Suprapubic skin (tissue), 4 donors: ENCODE measurements at regions not wholly inside any gene's neighbourhood (a gene's known extent, or its start where the extent isn't known, plus 50 kb on each side); places are given as distances from the start of the nearest gene placed in this dataset.

Experiments used
- DNase-seq, 2 donors: peaks; one replicate each; pipeline ENCODE4 v3.0.0-alpha.2; 2019; ENCODE audit warnings: low spot score in 2 of 2
- H3K27ac ChIP-seq: fragments of 200-600 bp; sonication (generic); one replicate; pipeline ENCODE4 v1.5.1; 2019
- H3K27me3 ChIP-seq: fragments of 200-600 bp; sonication (generic); one replicate; pipeline ENCODE4 v1.5.1; 2019
- H3K36me3 ChIP-seq: fragments of 200-600 bp; sonication (generic); one replicate; pipeline ENCODE4 v1.5.1; 2019
- H3K4me1 ChIP-seq: fragments of 200-600 bp; sonication (generic); one replicate; pipeline ENCODE4 v1.5.1; 2019
- H3K4me3 ChIP-seq: fragments of 200-600 bp; sonication (generic); one replicate; pipeline ENCODE4 v1.5.1; 2019; ENCODE audit warnings: mild to moderate bottlenecking
- H3K9me3 ChIP-seq: fragments of 200-600 bp; sonication (generic); one replicate; pipeline ENCODE4 v1.5.1; 2019
- CTCF ChIP-seq, 2 donors: fragments of 200-600 bp in 1 of 2; fragments of 450-650 bp in 1 of 2; sonication (generic) in 1 of 2; IDR thresholded peaks; one replicate each; pipeline ENCODE4 v1.5.1; 2016 to 2019; ENCODE audit warnings: antibody characterized with exemption in 2 of 2, mild to moderate bottlenecking in 1 of 2, moderate library complexity in 1 of 2
- EP300 ChIP-seq: sonication (generic); formaldehyde crosslinking; IDR thresholded peaks from one replicate; pipeline ENCODE4 v1.6.1; 2017; ENCODE audit warnings: antibody characterized with exemption
- POLR2A ChIP-seq, 2 donors: fragments of 450-650 bp; IDR thresholded peaks; one replicate each; pipeline ENCODE4 v1.6.1; 2017; ENCODE audit warnings: antibody characterized with exemption in 2 of 2, mild to moderate bottlenecking in 2 of 2, moderate library complexity in 2 of 2
- POLR2AphosphoS5 ChIP-seq, 3 donors: sonication (generic); formaldehyde crosslinking; IDR thresholded peaks; one replicate each; pipeline ENCODE4 v1.6.1; 2017; ENCODE audit warnings: antibody characterized with exemption in 3 of 3
- WGBS: methylation state at CpG from one replicate; pipeline ENCODE4 v1.1.5; 2018; 5-methylcytosine and 5-hydroxymethylcytosine counted together

GRCh38 chr12:61862986-61863385 lies 397.2 kb upstream of the USP15 start:
- no peaks in the 10 kb centered on the region for H3K27me3 ChIP-seq
- H3K4me1 ChIP-seq, result no peaks in the 10 kb centered on the region
- H3K27ac ChIP-seq, result no peak overlapping the region
- no peaks in the 10 kb centered on the region for H3K9me3 ChIP-seq
- WGBS, result 89% methylated on average over 2 of the region's 2 CpGs
- no peak for DNase-seq
- H3K4me3 ChIP-seq, result no peak overlapping the region
- TF ChIP-seq EP300 (no peak), CTCF (IDR thresholded peaks at IDR 0.05) (no peak), POLR2A (IDR thresholded peaks at IDR 0.05) (no peak), POLR2AphosphoS5 (IDR thresholded peaks at IDR 0.05) (no peak)
- H3K36me3 ChIP-seq, result no peaks in the 10 kb centered on the region

- H3K9me3 ChIP-seq, result no peaks in the 10 kb centered on the region
- no peaks in the 10 kb centered on the region for H3K4me1 ChIP-seq
- TF ChIP-seq EP300 (no peak), POLR2AphosphoS5 (IDR thresholded peaks at IDR 0.05) (no peak), POLR2A (IDR thresholded peaks at IDR 0.05) (no peak), CTCF (IDR thresholded peaks at IDR 0.05) (no peak)
- H3K27me3 ChIP-seq, result no peaks in the 10 kb centered on the region
- no peak overlapping the region for H3K27ac ChIP-seq
- 51% methylated on average over 6 of the region's 6 CpGs for WGBS
- no peaks in the 10 kb centered on the region for H3K36me3 ChIP-seq
- no peak for DNase-seq
- H3K4me3 ChIP-seq, result no peak overlapping the region
Measured at GRCh38 chr12:61863811-61864210, 396.4 kb upstream of the USP15 start.

- H3K36me3 ChIP-seq, result no peaks in the 10 kb centered on the region
- no peak overlapping the region for H3K4me3 ChIP-seq
- TF ChIP-seq EP300 (no peak), POLR2A (IDR thresholded peaks at IDR 0.05) (no peak), CTCF (IDR thresholded peaks at IDR 0.05) (no peak), POLR2AphosphoS5 (IDR thresholded peaks at IDR 0.05) (no peak)
- WGBS, result 98% methylated on average over 2 of the region's 2 CpGs
- no peaks in the 10 kb centered on the region for H3K4me1 ChIP-seq
- no peak for DNase-seq
- H3K27ac ChIP-seq, result no peak overlapping the region
- no peaks in the 10 kb centered on the region for H3K27me3 ChIP-seq
- no peaks in the 10 kb centered on the region for H3K9me3 ChIP-seq
Measured at GRCh38 chr12:61869796-61870195, 390.4 kb upstream of the USP15 start.

GRCh38 chr12:61870658-61871484 lies 389.3 kb upstream of the USP15 start:
- WGBS, result 75% methylated on average over 3 of the region's 3 CpGs
- TF ChIP-seq EP300 (no peak), CTCF (IDR thresholded peaks at IDR 0.05) (no peak), POLR2AphosphoS5 (IDR thresholded peaks at IDR 0.05) (no peak), POLR2A (IDR thresholded peaks at IDR 0.05) (no peak)
- no peak for DNase-seq
- Histone ChIP-seq H3K27ac (no peak overlapping the region), H3K27me3 (no peaks in the 10 kb centered on the region), H3K36me3 (no peaks in the 10 kb centered on the region), H3K4me3 (no peak overlapping the region), H3K4me1 (no peaks in the 10 kb centered on the region), H3K9me3 (no peaks in the 10 kb centered on the region)

GRCh38 chr12:61871485-61871810 lies 388.8 kb upstream of the USP15 start:
- Histone ChIP-seq H3K4me1 (no peaks in the 10 kb centered on the region), H3K4me3 (no peak overlapping the region), H3K27me3 (no peaks in the 10 kb centered on the region), H3K9me3 (no peaks in the 10 kb centered on the region), H3K36me3 (no peaks in the 10 kb centered on the region), H3K27ac (no peak overlapping the region)
- 65% methylated on average over 5 of the region's 5 CpGs for WGBS
- DNase-seq, result no peak
- no peak for TF ChIP-seq CTCF (IDR thresholded peaks at IDR 0.05)
- TF ChIP-seq EP300, result no peak
- no peak for TF ChIP-seq POLR2A (IDR thresholded peaks at IDR 0.05)
- TF ChIP-seq POLR2AphosphoS5 (IDR thresholded peaks at IDR 0.05), result no peak
